HG02623 (cell line): ENCODE measurements at regions not wholly inside any gene's neighbourhood (a gene's known extent, or its start where the extent isn't known, plus 50 kb on each side); places are given as distances from the start of the nearest gene placed in this dataset.

Experiments used
- ATAC-seq: cut with Tn5 transposase; IDR thresholded peaks from one replicate; pipeline ENCODE4 v1.9.1; 2021; ENCODE audit warnings: moderate library complexity; ENCODE audit not compliant: unreplicated experiment

- ATAC-seq = no peak
Measured at GRCh38 chr3:99458013-99458412, 180.4 kb upstream of the COL8A1 start.

- ATAC-seq = no peak
Measured at GRCh38 chr3:99442599-99442998, 195.8 kb upstream of the COL8A1 start.

GRCh38 chr3:99439892-99440291 is 198.5 kb upstream of the COL8A1 start:
- ATAC-seq = no peak

GRCh38 chr3:99434190-99434589 is 204.2 kb upstream of the COL8A1 start:
- no peak for ATAC-seq

GRCh38 chr3:99430348-99431134 is 207.9 kb upstream of the COL8A1 start:
- ATAC-seq = peak; percentile 51

- ATAC-seq = no peak
Measured at GRCh38 chr3:99429502-99429901, 208.9 kb upstream of the COL8A1 start.

- ATAC-seq = no peak
Measured at GRCh38 chr3:99425930-99426329, 212.5 kb upstream of the COL8A1 start.

GRCh38 chr3:99419116-99419515 is 219.3 kb upstream of the COL8A1 start:
- peak; percentile 27 for ATAC-seq

- peak; percentile 80 for ATAC-seq
Measured at GRCh38 chr3:99418709-99419108, 219.7 kb upstream of the COL8A1 start.

- ATAC-seq = peak; percentile 61
Measured at GRCh38 chr3:99418209-99418635, 220.2 kb upstream of the COL8A1 start.

- no peak for ATAC-seq
Measured at GRCh38 chr3:99413504-99413903, 224.9 kb upstream of the COL8A1 start.

- ATAC-seq = peak; percentile 52
Measured at GRCh38 chr3:99410789-99411311, 227.5 kb upstream of the COL8A1 start.

- no peak for ATAC-seq
Measured at GRCh38 chr3:99409961-99410360, 228.4 kb upstream of the COL8A1 start.

GRCh38 chr3:99407257-99407656 is 231.1 kb upstream of the COL8A1 start:
- no peak for ATAC-seq

GRCh38 chr3:99402755-99403154 is 235.6 kb upstream of the COL8A1 start:
- ATAC-seq = no peak

- ATAC-seq = no peak
Measured at GRCh38 chr3:99400352-99400751, 238.0 kb upstream of the COL8A1 start.

- ATAC-seq = no peak
Measured at GRCh38 chr3:99396651-99397275, 241.6 kb upstream of the COL8A1 start.

GRCh38 chr3:99394831-99395778 is 243.3 kb upstream of the COL8A1 start:
- no peak for ATAC-seq

- ATAC-seq = no peak
Measured at GRCh38 chr3:99393961-99394360, 244.4 kb upstream of the COL8A1 start.

- no peak for ATAC-seq
Measured at GRCh38 chr3:99388780-99389179, 249.6 kb upstream of the COL8A1 start.

GRCh38 chr3:99384596-99384995 is 253.8 kb upstream of the COL8A1 start:
- ATAC-seq = no peak
